A673 (cell line): ENCODE measurements at regions not wholly inside any gene's neighbourhood (a gene's known extent, or its start where the extent isn't known, plus 50 kb on each side); places are given as distances from the start of the nearest gene placed in this dataset.
A peak's percentile ranks its signal among the peaks of the same experiment; 100 is the strongest.

Experiments
- BruUV-seq: library from RNA; stranded (reverse); fragments of 400-500 nt; replicated peaks from 2 replicates; lab custom pipeline; 2021; lab: Mats Ljungman, UMichigan
- CTCF ChIA-PET: fragments of 300-600 bp; sonication (Branson Sonifier 250); formaldehyde crosslinking; loops from one replicate; lab custom pipeline; 2022; ENCODE audit warnings: antibody characterized with exemption; lab: Charles Lee
- POLR2A ChIA-PET: fragments of 300-600 bp; sonication (Branson Sonifier 250); formaldehyde crosslinking; loops from one replicate; lab custom pipeline; 2022; ENCODE audit warnings: antibody characterized with exemption; ENCODE audit not compliant: low non-redundant PET; lab: Charles Lee
- DNase-seq: peaks from one replicate; pipeline ENCODE4 v3.0.0-alpha.2; 2015; ENCODE audit warnings: low spot score
- H3K27ac ChIP-seq: fragments of 200-600 bp; sonication (generic); 2 replicates; pipeline ENCODE4 v1.5.1; 2016; ENCODE audit warnings: mixed run types, low read depth, mild to moderate bottlenecking, mixed read lengths, antibody characterized with exemption, low read length; ENCODE audit not compliant: poor library complexity, severe bottlenecking
- H3K27me3 ChIP-seq: fragments of 200-600 bp; sonication (generic); replicated peaks from 2 replicates; pipeline ENCODE4 v1.6.1; 2017; ENCODE audit warnings: mixed run types, low read depth, mild to moderate bottlenecking, mixed read lengths, antibody characterized with exemption, low read length; ENCODE audit not compliant: insufficient read depth, poor library complexity
- H3K36me3 ChIP-seq: fragments of 200-600 bp; sonication (generic); 2 replicates; pipeline ENCODE4 v1.6.1; 2016; ENCODE audit warnings: mixed run types, mild to moderate bottlenecking, mixed read lengths, antibody characterized with exemption, low read length; ENCODE audit not compliant: insufficient read depth, poor library complexity, severe bottlenecking
- H3K4me1 ChIP-seq: fragments of 200-600 bp; sonication (generic); 2 replicates; pipeline ENCODE4 v1.6.1; 2017; ENCODE audit warnings: mixed run types, mild to moderate bottlenecking, mixed read lengths, antibody characterized with exemption, low read length; ENCODE audit not compliant: insufficient read depth, poor library complexity, severe bottlenecking
- H3K4me3 ChIP-seq: fragments of 200-600 bp; sonication (generic); 2 replicates; pipeline ENCODE4 v1.5.1; 2016; ENCODE audit warnings: low read depth, mixed run types, mild to moderate bottlenecking, mixed read lengths, low read length; ENCODE audit not compliant: poor library complexity, severe bottlenecking
- H3K9me3 ChIP-seq: fragments of 200-600 bp; sonication (generic); 2 replicates; pipeline ENCODE4 v1.6.1; 2016; ENCODE audit warnings: mixed run types, low read depth, mild to moderate bottlenecking, mixed read lengths, antibody characterized with exemption, low read length; ENCODE audit not compliant: poor library complexity, severe bottlenecking
- CTCF ChIP-seq: fragments of 300-800, 200-600 bp; sonication (generic); conservative IDR thresholded peaks from 2 replicates; pipeline ENCODE4 v1.5.1; 2017; ENCODE audit warnings: low read depth, mild to moderate bottlenecking, antibody characterized with exemption, low read length, moderate library complexity, mixed read lengths
- EZH2 ChIP-seq: fragments of 200-600 bp; sonication (generic); IDR thresholded peaks from 2 replicates; pipeline ENCODE4 v1.6.1; 2017; ENCODE audit warnings: borderline replicate concordance, low read depth, mild to moderate bottlenecking, mixed read lengths, antibody characterized with exemption, low read length; ENCODE audit not compliant: poor library complexity, severe bottlenecking
- intact Hi-C: fragments of 100-400 bp; cut with micrococcal nuclease; formaldehyde crosslinking; loops from one replicate; pipeline ENCODE4 v1.10.0; 2022; ENCODE audit not compliant: unreplicated experiment

GRCh38 chr14:22448905-22449599 lies 140.0 kb downstream of the DAD1 start:
- ChIA-PET POLR2A (no interaction called here), CTCF (no interaction called here)
- no peaks in the 10 kb centered on the region for H3K36me3 ChIP-seq
- no peak for DNase-seq
- H3K4me1 ChIP-seq = no peaks in the 10 kb centered on the region
- no peak overlapping the region for H3K4me3 ChIP-seq
- TF ChIP-seq CTCF = no peak
- no peak for TF ChIP-seq EZH2
- no peaks in the 10 kb centered on the region for H3K9me3 ChIP-seq
- intact Hi-C loops = no loop called here
- no peaks in the 10 kb centered on the region for H3K27me3 ChIP-seq
- BruUV-seq = no TSS peak
- no peak overlapping the region for H3K27ac ChIP-seq

- Histone ChIP-seq H3K9me3 (no peaks in the 10 kb centered on the region), H3K4me3 (no peak overlapping the region), H3K27ac (no peak overlapping the region), H3K27me3 (no peaks in the 10 kb centered on the region), H3K4me1 (no peaks in the 10 kb centered on the region), H3K36me3 (no peaks in the 10 kb centered on the region)
- intact Hi-C loops = no loop called here
- BruUV-seq = no TSS peak
- CTCF ChIA-PET = no interaction called here
- POLR2A ChIA-PET = no interaction called here
- no peak for DNase-seq
- TF ChIP-seq EZH2 (no peak), CTCF (no peak)
These were observed 140.8 kb downstream of the DAD1 start for GRCh38 chr14:22448035-22448904.

GRCh38 chr14:22438742-22439141 lies 150.3 kb downstream of the DAD1 start:
- BruUV-seq = no TSS peak
- Histone ChIP-seq H3K9me3 (no peaks in the 10 kb centered on the region), H3K27ac (no peak overlapping the region), H3K4me1 (peaks cover 34% of the 10 kb centered on the region), H3K4me3 (no peak overlapping the region), H3K27me3 (no peaks in the 10 kb centered on the region), H3K36me3 (no peaks in the 10 kb centered on the region)
- ChIA-PET POLR2A (no interaction called here), CTCF (no interaction called here)
- intact Hi-C loops = no loop called here
- DNase-seq = peak; percentile 66
- TF ChIP-seq EZH2 = no peak
- TF ChIP-seq CTCF = no peak
